Upper lobe of right lung (tissue), 1 donor: ENCODE measurements at regions not wholly inside any gene's neighbourhood (a gene's known extent, or its start where the extent isn't known, plus 50 kb on each side); places are given as distances from the start of the nearest gene placed in this dataset.

Source experiments
- ATAC-seq: fragments of 200-7000 bp; cut with Tn5 transposase; one replicate; pipeline ENCODE4 v1.9.1; 2020; ENCODE audit warnings: mild to moderate bottlenecking, moderate library complexity
- DNase-seq: peaks from one replicate; pipeline ENCODE4 v3.0.0-alpha.2; 2020
- H3K27ac ChIP-seq: fragments of 200-600 bp; one replicate; pipeline ENCODE4 v1.8.0; 2022
- H3K27me3 ChIP-seq: fragments of 200-600 bp; one replicate; pipeline ENCODE4 v1.8.0; 2022; ENCODE audit warnings: mild to moderate bottlenecking
- H3K36me3 ChIP-seq: fragments of 200-600 bp; one replicate; pipeline ENCODE4 v1.8.0; 2022
- H3K4me1 ChIP-seq: fragments of 200-600 bp; one replicate; pipeline ENCODE4 v1.8.0; 2022
- H3K4me3 ChIP-seq: fragments of 200-600 bp; one replicate; pipeline ENCODE4 v1.8.0; 2022; ENCODE audit warnings: mild to moderate bottlenecking
- H3K9me3 ChIP-seq: fragments of 200-600 bp; one replicate; pipeline ENCODE4 v1.8.0; 2022
- CTCF ChIP-seq: fragments of 200-600 bp; IDR thresholded peaks from one replicate; pipeline ENCODE4 v1.8.0; 2022; ENCODE audit warnings: antibody characterized with exemption
- intact Hi-C: fragments of 100-400 bp; cut with DNase I; formaldehyde crosslinking; loops from one replicate; pipeline ENCODE4 v1.11.0; 2022
- donor health status: DM: no; HTN: yes; CAD: no; lungs with severe emphysema.

- intact Hi-C loops, result no loop called here
- ATAC-seq (peak; percentile 49), DNase-seq (no peak)
- Histone ChIP-seq H3K4me3 (no peak overlapping the region), H3K27ac (no peak overlapping the region), H3K9me3 (no peaks in the 10 kb centered on the region), H3K27me3 (no peaks in the 10 kb centered on the region), H3K4me1 (peaks cover 5% of the 10 kb centered on the region), H3K36me3 (no peaks in the 10 kb centered on the region)
- no peak for TF ChIP-seq CTCF
Observed at GRCh38 chr12:89085421-89085820, 266.9 kb downstream of the DUSP6 start.

GRCh38 chr12:89084751-89085150, 267.6 kb downstream of the DUSP6 start:
- H3K27me3 ChIP-seq, result no peaks in the 10 kb centered on the region
- no peaks in the 10 kb centered on the region for H3K9me3 ChIP-seq
- H3K36me3 ChIP-seq, result no peaks in the 10 kb centered on the region
- TF ChIP-seq CTCF, result no peak
- no peak overlapping the region for H3K4me3 ChIP-seq
- DNase-seq (no peak), ATAC-seq (peak; percentile 46)
- intact Hi-C loops, result no loop called here
- H3K4me1 ChIP-seq, result peaks cover 5% of the 10 kb centered on the region
- no peak overlapping the region for H3K27ac ChIP-seq

GRCh38 chr12:89083491-89083890, 268.8 kb downstream of the DUSP6 start:
- Histone ChIP-seq H3K4me3 (no peak overlapping the region), H3K27ac (no peak overlapping the region), H3K4me1 (peaks cover 5% of the 10 kb centered on the region), H3K9me3 (no peaks in the 10 kb centered on the region), H3K36me3 (no peaks in the 10 kb centered on the region), H3K27me3 (no peaks in the 10 kb centered on the region)
- DNase-seq, result no peak
- TF ChIP-seq CTCF, result no peak
- no peak for ATAC-seq
- intact Hi-C loops, result no loop called here

GRCh38 chr12:89082370-89082753, 269.9 kb downstream of the DUSP6 start:
- H3K4me3 ChIP-seq, result no peak overlapping the region
- no peak for TF ChIP-seq CTCF
- H3K36me3 ChIP-seq, result no peaks in the 10 kb centered on the region
- no peak for ATAC-seq
- no peaks in the 10 kb centered on the region for H3K27me3 ChIP-seq
- DNase-seq, result no peak
- no peak overlapping the region for H3K27ac ChIP-seq
- H3K9me3 ChIP-seq, result no peaks in the 10 kb centered on the region
- intact Hi-C loops, result no loop called here
- peaks cover 5% of the 10 kb centered on the region for H3K4me1 ChIP-seq

GRCh38 chr12:89081719-89082369, 270.5 kb downstream of the DUSP6 start:
- H3K27ac ChIP-seq, result no peak overlapping the region
- no peak for TF ChIP-seq CTCF
- H3K27me3 ChIP-seq, result no peaks in the 10 kb centered on the region
- DNase-seq (no peak), ATAC-seq (no peak)
- no peaks in the 10 kb centered on the region for H3K36me3 ChIP-seq
- peaks cover 5% of the 10 kb centered on the region for H3K4me1 ChIP-seq
- no peaks in the 10 kb centered on the region for H3K9me3 ChIP-seq
- intact Hi-C loops, result no loop called here
- H3K4me3 ChIP-seq, result no peak overlapping the region
